Cardiac fibroblast (primary cell): ENCODE measurements at regions not wholly inside any gene's neighbourhood (a gene's known extent, or its start where the extent isn't known, plus 50 kb on each side); places are given as distances from the start of the nearest gene placed in this dataset.
A peak's percentile ranks its signal among the peaks of the same experiment; 100 is the strongest.

Experiments used
- DNase-seq, 2 donors: peaks; one replicate each; pipeline versions ENCODE4 v3.0.0 to v3.0.0-alpha.2; 2010; ENCODE audit warnings: low read depth in 2 of 2
- H3K4me3 ChIP-seq, 2 donors: replicated peaks in 1 of 2; 1 replicate in 1 of 2; 2 replicates in 1 of 2; pipeline ENCODE4 v1.5.1; 2011; ENCODE audit warnings: low read depth in 2 of 2, low read length in 2 of 2, mild to moderate bottlenecking in 2 of 2, moderate library complexity in 1 of 2
- CTCF ChIP-seq: IDR thresholded peaks from one replicate; pipeline ENCODE4 v1.5.1; 2011; ENCODE audit warnings: low read depth, mild to moderate bottlenecking, low read length, inconsistent platforms

- H3K4me3 ChIP-seq: no peak overlapping the region
- no peak for TF ChIP-seq CTCF
- DNase-seq: peak; percentile 22 to 89
Observed at GRCh38 chr5:145484158-145484557, 351.0 kb downstream of the PRELID2 start.

- DNase-seq: peak in 1 of 2 donors; percentile 90
- no peak for TF ChIP-seq CTCF
Observed at GRCh38 chr5:145483212-145483611, 351.9 kb downstream of the PRELID2 start.

GRCh38 chr5:145479857-145480256, 355.3 kb downstream of the PRELID2 start:
- no peak overlapping the region for H3K4me3 ChIP-seq
- DNase-seq: peak; percentile 5 to 76
- TF ChIP-seq CTCF: no peak

More at GRCh38 chr5:145483212-145483611, 351.9 kb downstream of the PRELID2 start:
- no peak overlapping the region for H3K4me3 ChIP-seq

- DNase-seq: peak; percentile 24 to 67
- no peak overlapping the region for H3K4me3 ChIP-seq
- TF ChIP-seq CTCF: no peak
Observed at GRCh38 chr5:145479271-145479670, 355.9 kb downstream of the PRELID2 start.

GRCh38 chr5:145478651-145479050, 356.5 kb downstream of the PRELID2 start:
- H3K4me3 ChIP-seq: no peak overlapping the region
- TF ChIP-seq CTCF: no peak
- DNase-seq: peak in 1 of 2 donors; percentile 38

GRCh38 chr5:145473042-145473642, 362.0 kb downstream of the PRELID2 start:
- no peak overlapping the region for H3K4me3 ChIP-seq
- peak; percentile 17 to 63 for DNase-seq
- TF ChIP-seq CTCF: no peak
